GM12801 (cell line): ENCODE measurements at regions not wholly inside any gene's neighbourhood (a gene's known extent, or its start where the extent isn't known, plus 50 kb on each side); places are given as distances from the start of the nearest gene placed in this dataset.

Source experiments
- TF ChIP-seq, protein P1 (sequence below): IDR thresholded peaks from one replicate; pipeline ENCODE4 v1.5.1; 2011; ENCODE audit warnings: control low read depth; ENCODE audit not compliant: insufficient read length; ENCODE audit errors: extremely low read depth

DNA sequence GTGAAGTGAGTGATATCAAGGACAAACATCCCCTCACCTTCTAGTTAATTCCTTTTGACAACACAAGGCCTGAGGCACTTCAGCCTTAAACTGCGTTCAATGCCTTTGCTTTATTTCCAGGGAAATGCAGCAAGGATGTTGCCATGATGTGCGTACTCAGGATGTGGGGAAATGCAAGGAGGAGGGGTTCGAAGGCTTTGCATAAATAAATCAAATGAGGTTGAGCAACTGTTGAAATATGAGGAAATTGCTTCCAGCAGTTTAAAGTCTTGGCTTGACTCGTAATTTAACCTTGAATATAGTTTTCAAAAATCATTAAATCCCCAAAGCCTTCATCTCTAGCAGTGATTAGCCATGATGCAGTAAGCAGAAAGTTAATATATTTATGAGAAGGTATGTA, 81.8 kb upstream of the CCL2 start:
- TF ChIP-seq, protein P1, sequence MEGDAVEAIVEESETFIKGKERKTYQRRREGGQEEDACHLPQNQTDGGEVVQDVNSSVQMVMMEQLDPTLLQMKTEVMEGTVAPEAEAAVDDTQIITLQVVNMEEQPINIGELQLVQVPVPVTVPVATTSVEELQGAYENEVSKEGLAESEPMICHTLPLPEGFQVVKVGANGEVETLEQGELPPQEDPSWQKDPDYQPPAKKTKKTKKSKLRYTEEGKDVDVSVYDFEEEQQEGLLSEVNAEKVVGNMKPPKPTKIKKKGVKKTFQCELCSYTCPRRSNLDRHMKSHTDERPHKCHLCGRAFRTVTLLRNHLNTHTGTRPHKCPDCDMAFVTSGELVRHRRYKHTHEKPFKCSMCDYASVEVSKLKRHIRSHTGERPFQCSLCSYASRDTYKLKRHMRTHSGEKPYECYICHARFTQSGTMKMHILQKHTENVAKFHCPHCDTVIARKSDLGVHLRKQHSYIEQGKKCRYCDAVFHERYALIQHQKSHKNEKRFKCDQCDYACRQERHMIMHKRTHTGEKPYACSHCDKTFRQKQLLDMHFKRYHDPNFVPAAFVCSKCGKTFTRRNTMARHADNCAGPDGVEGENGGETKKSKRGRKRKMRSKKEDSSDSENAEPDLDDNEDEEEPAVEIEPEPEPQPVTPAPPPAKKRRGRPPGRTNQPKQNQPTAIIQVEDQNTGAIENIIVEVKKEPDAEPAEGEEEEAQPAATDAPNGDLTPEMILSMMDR = no peak

DNA sequence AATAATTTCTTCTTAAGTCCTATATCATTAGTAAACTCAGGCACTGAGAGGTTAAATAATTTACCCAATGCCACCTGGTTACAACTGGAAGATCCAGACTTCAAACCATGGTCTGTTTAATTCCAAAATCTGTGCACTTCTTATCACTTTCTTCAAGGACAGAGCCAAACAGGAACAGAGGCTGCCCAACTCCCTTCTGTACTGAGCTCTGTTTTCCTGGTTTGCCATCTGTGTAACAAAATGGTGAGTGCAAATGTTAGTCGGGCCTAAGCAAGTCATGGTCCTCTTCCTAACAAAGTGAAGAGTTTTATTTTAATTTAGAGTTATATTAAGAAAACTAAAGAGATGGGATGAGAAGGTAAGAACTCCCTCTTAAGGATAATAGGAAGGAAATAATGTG, 80.6 kb upstream of the CCL2 start:
- TF ChIP-seq, protein P1 = no peak

DNA sequence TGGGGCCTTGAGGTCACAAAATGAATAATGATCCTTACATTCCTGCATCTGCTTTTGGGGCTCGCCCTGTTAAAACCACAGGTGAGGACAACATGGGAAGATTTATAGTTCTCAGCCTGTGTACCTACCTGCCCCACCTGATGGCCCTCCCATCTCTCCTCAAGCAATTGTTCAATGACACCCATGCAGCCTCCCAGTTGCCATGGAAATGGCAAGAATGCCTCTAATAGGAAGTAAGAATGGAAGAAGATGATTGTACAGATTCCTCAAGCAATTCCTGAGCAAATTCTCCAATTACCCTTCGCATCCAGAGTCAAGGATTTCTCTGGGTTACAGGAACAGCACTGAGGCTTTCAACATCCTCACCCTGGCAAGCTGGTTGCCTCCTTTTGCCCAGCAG, 78.6 kb upstream of the CCL2 start:
- TF ChIP-seq, protein P1 = no peak

DNA sequence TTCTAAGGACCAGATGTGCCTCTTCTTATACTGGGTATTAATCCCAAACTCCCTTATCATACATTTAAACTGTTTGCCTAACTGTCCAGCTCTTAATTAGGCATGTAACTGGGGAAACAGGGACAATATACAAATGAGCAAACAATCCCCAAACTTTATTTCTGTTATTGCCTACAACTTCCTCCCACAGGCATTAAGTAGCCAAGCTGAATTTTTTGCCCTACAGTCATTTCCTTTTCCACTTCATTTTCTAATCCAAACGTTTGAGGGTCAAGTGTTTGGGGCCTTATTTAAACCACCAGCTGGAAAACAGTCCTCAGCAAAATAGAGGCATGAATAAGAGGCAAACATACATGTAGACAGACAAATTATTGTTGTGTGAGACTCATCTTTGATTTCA, 77.4 kb upstream of the CCL2 start:
- TF ChIP-seq, protein P1 = no peak

DNA sequence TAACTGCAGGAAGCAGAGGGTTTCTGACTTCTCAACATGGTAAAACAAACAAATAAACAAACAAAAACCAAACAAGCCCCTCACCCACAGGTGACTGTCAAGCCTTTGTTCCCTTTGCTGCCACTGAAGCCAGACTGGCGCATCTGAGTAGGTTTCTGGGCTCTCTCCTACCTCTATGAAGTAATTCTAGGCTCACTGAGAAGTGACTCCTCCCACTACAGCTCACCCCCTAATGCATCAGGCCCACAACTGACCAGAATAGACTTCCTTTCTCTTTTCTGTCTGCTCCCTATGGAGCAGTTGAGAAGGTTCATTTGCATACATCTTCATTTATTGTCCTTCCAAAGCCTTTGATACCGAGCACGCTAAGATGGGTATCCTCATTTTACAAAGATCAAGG, 77.0 kb upstream of the CCL2 start:
- TF ChIP-seq, protein P1 = no peak

DNA sequence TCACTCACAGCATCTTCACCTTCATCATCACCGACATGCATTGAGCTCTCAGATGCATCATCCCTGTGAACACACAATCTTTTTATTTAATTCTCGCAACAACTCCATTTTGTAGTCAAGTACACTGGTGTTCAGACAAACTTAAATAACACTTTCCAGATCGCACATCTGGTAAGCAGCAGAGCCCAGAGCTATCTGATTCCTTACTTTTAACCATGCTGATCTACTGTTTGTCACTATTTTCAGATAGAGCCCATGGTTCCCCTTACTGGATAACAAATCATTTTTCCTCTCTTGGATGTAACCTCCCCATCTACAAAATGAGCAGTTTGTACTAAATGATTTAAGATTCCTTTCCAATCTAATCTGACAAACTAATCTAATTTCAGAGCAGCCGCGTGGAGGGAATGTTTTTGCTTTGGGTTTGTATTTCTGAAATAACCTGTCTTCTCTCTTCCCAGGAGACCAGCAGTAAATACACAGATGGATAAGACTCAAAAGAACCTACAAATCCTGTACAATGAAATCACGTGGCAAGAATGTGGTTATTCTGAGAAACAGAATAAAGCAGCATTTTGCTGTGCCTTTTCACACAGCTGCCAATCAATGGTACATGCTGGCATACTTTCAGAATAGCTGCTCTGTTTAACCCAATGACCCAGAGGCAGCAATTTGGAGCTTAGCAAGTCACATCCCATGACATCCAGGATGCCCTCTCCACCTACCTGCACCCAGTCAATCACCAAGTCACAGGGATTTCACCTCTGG, 72.9 kb upstream of the CCL2 start:
- TF ChIP-seq, protein P1 = no peak

DNA sequence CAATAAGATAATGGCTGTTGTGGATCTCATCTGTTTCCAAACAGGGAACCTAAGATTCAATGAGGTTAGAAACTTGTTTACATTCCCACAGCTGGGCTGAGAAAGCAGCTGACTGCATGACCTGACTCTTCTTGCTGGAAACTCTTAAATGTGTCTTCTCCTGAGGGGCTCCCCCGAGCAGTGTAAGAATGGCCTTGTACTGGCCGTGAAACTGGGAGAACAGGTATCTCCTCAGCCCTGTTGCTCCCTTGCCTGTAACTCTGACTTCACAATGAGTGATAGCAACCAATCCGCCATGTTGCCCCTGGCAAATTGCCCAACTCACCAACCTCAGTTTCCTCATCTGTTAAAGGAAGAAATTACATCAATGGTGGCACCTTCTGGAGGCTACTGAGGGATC, 59.1 kb upstream of the CCL2 start:
- TF ChIP-seq, protein P1 = no peak
